ENCODE measurements at regions not wholly inside any gene's neighbourhood (a gene's known extent, or its start where the extent isn't known, plus 50 kb on each side); places are given as distances from the start of the nearest gene placed in this dataset.

DNA sequence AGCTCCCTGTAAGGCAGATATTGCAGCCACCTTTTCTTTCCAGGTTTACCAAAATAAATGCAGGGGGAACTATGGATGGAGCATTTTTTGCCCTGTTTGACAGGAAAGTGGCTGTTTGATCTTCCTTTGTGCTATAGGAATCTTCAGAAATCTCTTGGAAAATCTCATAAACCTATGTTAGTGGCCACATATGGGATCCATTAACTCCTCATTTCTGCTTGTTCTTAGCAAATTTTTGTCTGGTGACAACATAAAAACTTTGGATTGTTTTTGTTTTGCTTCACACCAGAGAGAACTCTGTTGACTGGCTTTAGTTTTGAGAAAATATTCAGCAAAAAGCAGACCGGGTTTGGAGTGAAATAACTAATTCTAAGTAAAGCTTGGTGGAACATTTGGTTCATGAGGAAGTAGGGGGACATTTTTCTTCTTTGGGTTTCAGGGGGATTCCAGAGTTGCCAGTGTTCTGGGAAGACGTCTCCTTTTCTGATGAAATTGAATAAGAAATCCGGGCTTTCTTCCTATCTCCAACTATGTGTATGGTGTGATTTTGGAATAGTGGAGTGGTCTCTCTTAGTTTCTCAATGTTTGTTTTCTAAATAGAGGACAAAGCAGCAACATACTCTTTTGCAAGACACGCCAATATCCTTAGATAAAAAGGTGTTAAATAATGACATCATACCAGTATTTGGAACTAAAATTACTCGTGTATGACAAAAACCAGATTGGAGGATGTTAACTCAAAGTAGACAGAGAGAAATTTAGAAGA is 174.4 kb downstream of the ICOS start:
- TF ChIP-seq, protein P1, sequence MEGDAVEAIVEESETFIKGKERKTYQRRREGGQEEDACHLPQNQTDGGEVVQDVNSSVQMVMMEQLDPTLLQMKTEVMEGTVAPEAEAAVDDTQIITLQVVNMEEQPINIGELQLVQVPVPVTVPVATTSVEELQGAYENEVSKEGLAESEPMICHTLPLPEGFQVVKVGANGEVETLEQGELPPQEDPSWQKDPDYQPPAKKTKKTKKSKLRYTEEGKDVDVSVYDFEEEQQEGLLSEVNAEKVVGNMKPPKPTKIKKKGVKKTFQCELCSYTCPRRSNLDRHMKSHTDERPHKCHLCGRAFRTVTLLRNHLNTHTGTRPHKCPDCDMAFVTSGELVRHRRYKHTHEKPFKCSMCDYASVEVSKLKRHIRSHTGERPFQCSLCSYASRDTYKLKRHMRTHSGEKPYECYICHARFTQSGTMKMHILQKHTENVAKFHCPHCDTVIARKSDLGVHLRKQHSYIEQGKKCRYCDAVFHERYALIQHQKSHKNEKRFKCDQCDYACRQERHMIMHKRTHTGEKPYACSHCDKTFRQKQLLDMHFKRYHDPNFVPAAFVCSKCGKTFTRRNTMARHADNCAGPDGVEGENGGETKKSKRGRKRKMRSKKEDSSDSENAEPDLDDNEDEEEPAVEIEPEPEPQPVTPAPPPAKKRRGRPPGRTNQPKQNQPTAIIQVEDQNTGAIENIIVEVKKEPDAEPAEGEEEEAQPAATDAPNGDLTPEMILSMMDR (IDR thresholded peaks at IDR 0.05; ENCODE audit: low read depth, low read length, missing control alignments), result no peak
- DNase-seq (ENCODE audit: extremely low read depth, low read depth), result peak; percentile 37
- H3K4me3 ChIP-seq (replicated peaks; ENCODE audit: low read depth, low read length), result no peak overlapping the region

DNA sequence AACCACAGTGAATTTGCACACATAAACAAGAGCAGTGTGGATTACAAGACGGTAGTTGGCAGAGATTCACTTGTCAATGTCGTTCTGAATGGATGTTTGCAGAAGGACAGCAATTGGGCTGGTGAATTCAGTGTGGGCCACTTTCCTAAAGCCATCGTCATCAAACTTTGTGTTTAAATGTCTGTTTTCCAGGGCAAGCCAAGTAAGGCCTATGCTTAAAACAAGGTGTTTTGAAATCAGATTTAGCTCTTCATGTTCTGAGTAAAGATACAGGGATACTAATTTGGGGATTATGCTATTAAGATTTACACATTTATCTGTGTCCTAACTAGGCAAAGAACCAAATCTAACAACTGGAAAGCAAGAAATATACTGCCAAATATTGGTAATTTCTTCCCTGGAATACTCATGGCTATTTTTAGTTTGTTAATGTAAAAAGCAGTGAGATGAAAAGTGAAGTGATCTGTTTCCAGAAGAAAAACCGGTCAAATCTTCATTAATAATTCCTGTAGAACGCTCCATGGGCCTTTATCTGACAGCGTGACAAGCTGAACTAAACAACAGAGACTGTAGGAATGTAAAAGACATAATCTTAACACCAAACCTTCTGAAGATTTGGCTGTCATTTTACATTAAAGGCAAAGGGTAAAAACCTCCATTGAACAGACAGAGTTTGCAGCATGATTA is 175.7 kb downstream of the ICOS start:
- no peak for DNase-seq (ENCODE audit: extremely low read depth, low read depth)
- H3K4me3 ChIP-seq (replicated peaks; ENCODE audit: low read depth, low read length), result no peak overlapping the region
- TF ChIP-seq, protein P1 (IDR thresholded peaks at IDR 0.05; ENCODE audit: low read depth, low read length, missing control alignments), result no peak

DNA sequence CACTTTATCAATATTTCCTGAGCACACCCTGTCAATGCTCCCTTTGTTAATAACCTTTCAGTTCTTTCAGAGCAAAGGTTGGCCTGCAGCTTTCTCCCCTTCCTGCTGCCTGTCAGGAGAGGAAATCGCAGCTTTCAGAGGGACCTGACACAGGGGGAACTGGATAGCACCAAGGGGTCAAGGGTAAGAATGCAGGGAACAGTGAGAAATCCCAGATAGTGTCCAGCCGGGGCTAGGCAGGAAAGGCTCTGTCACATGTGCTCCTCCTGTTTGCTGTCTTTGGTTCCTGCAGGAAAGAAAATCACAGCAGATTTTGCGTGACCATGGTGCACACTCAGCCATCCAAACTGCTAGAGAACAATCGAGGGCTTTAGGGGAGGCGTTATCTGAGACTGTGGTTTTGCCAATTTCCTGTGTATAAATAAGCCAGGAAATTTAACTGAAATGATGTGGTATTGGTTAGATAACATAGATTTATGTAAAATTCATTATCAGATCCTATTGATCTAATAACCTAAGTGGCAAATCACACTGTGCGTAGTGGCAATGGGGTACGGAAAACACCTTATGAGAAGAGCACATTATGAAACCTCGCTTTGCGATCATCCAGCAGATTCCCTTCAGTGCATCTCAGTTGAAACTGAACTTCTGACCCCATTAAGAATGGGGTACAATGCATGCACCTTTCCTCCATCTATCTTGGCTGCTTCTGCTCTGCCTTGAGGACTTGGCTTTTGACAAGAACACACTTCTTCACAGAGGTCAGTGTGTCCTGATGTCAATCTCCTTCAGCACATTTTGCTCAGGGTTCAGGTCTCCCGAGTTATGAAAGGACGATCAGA is 178.0 kb downstream of the ICOS start:
- no peak for DNase-seq (ENCODE audit: extremely low read depth, low read depth)
- H3K4me3 ChIP-seq (replicated peaks; ENCODE audit: low read depth, low read length), result no peak overlapping the region
- TF ChIP-seq, protein P1 (IDR thresholded peaks at IDR 0.05; ENCODE audit: low read depth, low read length, missing control alignments), result no peak

DNA sequence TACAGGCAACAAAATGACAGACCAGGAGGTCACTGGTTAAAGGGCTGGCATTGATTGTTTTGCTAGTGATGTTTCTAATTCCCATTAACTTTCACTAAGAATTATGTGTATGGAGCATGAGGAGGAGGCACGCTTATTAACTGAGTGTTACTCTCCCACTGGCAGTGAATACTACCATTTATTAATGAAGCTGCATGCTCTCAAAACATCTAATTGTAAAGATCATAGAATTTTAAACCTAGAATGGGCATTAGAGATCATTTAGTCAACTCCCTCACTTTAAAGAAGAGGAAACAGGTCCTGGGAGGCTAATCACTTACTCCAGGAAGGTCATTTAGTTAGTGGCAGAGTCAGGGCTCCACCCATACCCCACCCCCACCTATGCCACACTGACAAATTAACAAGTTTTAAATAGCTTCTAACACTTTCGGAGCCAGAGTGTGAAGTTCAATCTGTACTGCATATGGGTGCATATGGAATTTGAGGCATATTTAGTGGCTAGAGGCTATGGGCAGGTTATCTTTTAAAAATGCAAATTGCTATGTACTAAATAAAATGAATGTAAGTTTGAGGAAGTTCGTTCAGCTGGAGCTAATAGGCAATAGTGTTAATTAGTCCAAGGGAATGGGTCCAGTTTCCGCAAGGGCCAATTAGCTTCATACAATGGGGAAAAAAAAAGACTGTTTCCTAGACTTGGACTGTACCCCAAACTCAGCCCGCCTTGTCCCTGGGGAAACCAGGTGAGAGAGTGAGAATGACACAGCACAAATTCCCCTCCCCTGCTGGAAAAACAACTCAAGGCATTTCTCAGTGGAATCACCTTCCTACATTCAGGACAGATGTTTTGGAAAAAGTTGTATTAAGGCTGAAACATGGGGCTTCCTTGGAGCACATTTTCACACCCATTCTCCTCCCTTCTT is 178.8 kb downstream of the ICOS start:
- H3K4me3 ChIP-seq (replicated peaks; ENCODE audit: low read depth, low read length), result no peak overlapping the region
- no peak for DNase-seq (ENCODE audit: extremely low read depth, low read depth)
- TF ChIP-seq, protein P1 (IDR thresholded peaks at IDR 0.05; ENCODE audit: low read depth, low read length, missing control alignments), result no peak

DNA sequence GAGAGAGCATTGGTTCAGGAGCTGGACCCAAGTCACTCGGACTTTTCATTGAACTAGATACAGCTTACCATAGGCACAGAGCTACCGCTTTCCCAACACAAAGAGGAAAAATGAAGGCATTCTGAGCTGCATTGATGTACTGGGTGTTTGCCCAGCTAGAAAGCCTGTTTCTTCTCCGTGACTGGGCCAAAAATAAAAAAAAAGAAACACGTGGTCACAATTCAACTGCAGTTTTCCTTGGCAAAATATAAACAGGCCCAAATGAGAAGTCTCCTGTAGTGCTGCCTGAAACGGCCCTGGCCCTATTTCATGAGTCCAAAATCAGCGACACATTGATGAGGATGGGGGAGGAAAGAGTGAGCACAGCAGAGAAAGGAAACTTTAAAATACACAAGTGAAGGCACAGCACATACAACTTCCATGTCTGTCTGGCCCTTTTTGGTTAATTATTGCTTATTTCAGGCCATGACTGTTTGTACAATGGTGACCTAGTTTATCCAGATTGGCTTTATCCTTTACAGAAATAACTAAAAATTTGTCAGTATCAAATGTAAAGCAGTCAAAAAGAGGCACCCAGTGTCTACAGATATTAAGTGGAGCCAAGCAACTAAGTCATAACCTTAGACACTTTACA is 179.7 kb downstream of the ICOS start:
- no peak overlapping the region for H3K4me3 ChIP-seq (replicated peaks; ENCODE audit: low read depth, low read length)
- TF ChIP-seq, protein P1 (IDR thresholded peaks at IDR 0.05; ENCODE audit: low read depth, low read length, missing control alignments), result no peak
- DNase-seq (ENCODE audit: extremely low read depth, low read depth), result no peak

All from HFF-Myc (cell line).